GM12878 (cell line): ENCODE measurements at regions not wholly inside any gene's neighbourhood (a gene's known extent, or its start where the extent isn't known, plus 50 kb on each side); places are given as distances from the start of the nearest gene placed in this dataset.

Experiments used
- ATAC-seq: fragments of 200-7000 bp; cut with Tn5 transposase; 3 replicates; pipeline ENCODE4 v1.9.1; 2020; ENCODE audit warnings: mild to moderate bottlenecking, moderate library complexity
- BruUV-seq: library from RNA; stranded (reverse); fragments of 400-500 nt; replicated peaks from 2 replicates; lab custom pipeline; 2021; lab: Mats Ljungman, UMichigan
- CTCF ChIA-PET: fragments of 300-600 bp; sonication (Branson Sonifier 250); formaldehyde crosslinking; extraction: SDS; loops from one replicate; lab custom pipeline; 2021; ENCODE audit warnings: inconsistent platforms; lab: Yijun Ruan, JAX
- POLR2A ChIA-PET: fragments of 350-600 bp; formaldehyde crosslinking; extraction: SDS; loops from one replicate; lab custom pipeline; 2021; ENCODE audit warnings: inconsistent platforms; lab: Charles Lee
- RAD21 ChIA-PET: fragments of 300-600 bp; sonication (Branson Sonifier 250); formaldehyde crosslinking; loops from one replicate; lab custom pipeline; 2023; ENCODE audit warnings: antibody characterized with exemption; ENCODE audit not compliant: unreplicated experiment; lab: Charles Lee
- SMC1A ChIA-PET: fragments of 300-600 bp; sonication (Branson Sonifier 250); formaldehyde crosslinking; loops from one replicate; lab custom pipeline; 2023; ENCODE audit not compliant: unreplicated experiment, uncharacterized antibody; lab: Charles Lee
- DNase-seq: peaks from one replicate; pipeline ENCODE4 v3.0.0-alpha.2; 2011; ENCODE audit warnings: low read depth, low spot score
- FAIRE-seq: peaks from 3 replicates; lab custom pipeline; 2011; peaks lifted over from hg19 to GRCh38; lab: Jason Lieb, UNC
- H2AFZ ChIP-seq: 2 replicates; pipeline ENCODE4 v1.6.0; 2011; ENCODE audit warnings: low read depth, low read length, control low read depth; ENCODE audit not compliant: control insufficient read depth
- H3K27ac ChIP-seq: 2 replicates; pipeline ENCODE4 v1.5.1; 2011; ENCODE audit warnings: control low read depth; ENCODE audit not compliant: control insufficient read depth, insufficient read depth
- H3K27me3 ChIP-seq, 2 experiments: replicated peaks in 1 of 2; 2 replicates each; pipeline versions ENCODE4 v1.6.0 to v1.6.1; 2011; ENCODE audit warnings: low read length in 1 of 2; ENCODE audit not compliant: control insufficient read depth in 2 of 2, insufficient read depth in 2 of 2
- H3K36me3 ChIP-seq, 2 experiments: 2 replicates each; pipeline ENCODE4 v1.5.1; 2011; ENCODE audit warnings: low read length in 1 of 2; ENCODE audit not compliant: control insufficient read depth in 2 of 2, insufficient read depth in 2 of 2
- H3K4me1 ChIP-seq: 2 replicates; pipeline ENCODE4 v1.6.1; 2011; ENCODE audit warnings: mild to moderate bottlenecking, low read length, moderate library complexity, mixed read lengths; ENCODE audit not compliant: control insufficient read depth, insufficient read depth
- H3K4me2 ChIP-seq: 2 replicates; pipeline ENCODE4 v1.6.0; 2011; ENCODE audit warnings: control low read depth; ENCODE audit not compliant: control insufficient read depth, insufficient read depth
- H3K4me3 ChIP-seq: fragments of 200-600 bp; sonication (generic); 2 replicates; pipeline ENCODE4 v1.5.1; 2016
- H3K79me2 ChIP-seq: 2 replicates; pipeline ENCODE4 v1.6.0; 2011; ENCODE audit warnings: low read length; ENCODE audit not compliant: control insufficient read depth, insufficient read depth
- H3K9ac ChIP-seq: 2 replicates; pipeline ENCODE4 v1.8.0; 2011; ENCODE audit warnings: low read length, control low read depth, mixed read lengths; ENCODE audit not compliant: control insufficient read depth, insufficient read depth
- H3K9me3 ChIP-seq: replicated peaks from 3 replicates; pipeline ENCODE4 v1.5.1; 2011; ENCODE audit warnings: mild to moderate bottlenecking, low read length; ENCODE audit not compliant: control insufficient read depth, insufficient read depth
- H4K20me1 ChIP-seq: 2 replicates; pipeline ENCODE4 v1.6.0; 2011; ENCODE audit not compliant: control insufficient read depth, insufficient read depth
- BCL11A ChIP-seq: IDR thresholded peaks from 2 replicates; pipeline ENCODE4 v1.6.1; 2011; ENCODE audit warnings: low read depth, low read length
- BHLHE40 ChIP-seq, 2 experiments: fragments of 450-650 bp in 1 of 2; IDR thresholded peaks; 2 replicates each; pipeline ENCODE4 v1.6.1; 2011 to 2017; ENCODE audit warnings: low read depth in 2 of 2, borderline replicate concordance in 1 of 2, improper control_type of control experiment in 1 of 2, low read length in 1 of 2, mild to moderate bottlenecking in 1 of 2
- CEBPZ ChIP-seq: fragments of 150-350 bp; IDR thresholded peaks from 2 replicates; pipeline ENCODE4 v1.6.1; 2016; ENCODE audit warnings: low read depth, low read length
- ESRRA ChIP-seq: IDR thresholded peaks from 2 replicates; pipeline ENCODE4 v1.6.1; 2012; ENCODE audit warnings: mild to moderate bottlenecking, low read length, improper control_type of control experiment
- FOXK2 ChIP-seq: fragments of 450-650 bp; IDR thresholded peaks from 2 replicates; pipeline ENCODE4 v1.6.1; 2017; ENCODE audit warnings: mild to moderate bottlenecking, moderate library complexity
- FOXM1 ChIP-seq: IDR thresholded peaks from 2 replicates; pipeline ENCODE4 v1.6.1; 2012; ENCODE audit warnings: low read depth, mild to moderate bottlenecking, inconsistent platforms, low read length, moderate library complexity
- HCFC1 ChIP-seq: fragments of 150-350 bp; IDR thresholded peaks from 2 replicates; pipeline ENCODE4 v1.6.1; 2014; ENCODE audit warnings: low read length
- IKZF2 ChIP-seq, 2 experiments: fragments of 450-650 bp; IDR thresholded peaks; 2 replicates each; pipeline ENCODE4 v1.6.1; 2017; ENCODE audit warnings: mild to moderate bottlenecking in 2 of 2, moderate library complexity in 2 of 2
- IRF3 ChIP-seq: fragments of 450-650 bp; IDR thresholded peaks from 2 replicates; pipeline ENCODE4 v1.6.1; 2014; ENCODE audit warnings: mild to moderate bottlenecking
- JUNB ChIP-seq: IDR thresholded peaks from 2 replicates; pipeline ENCODE4 v1.6.1; 2016; ENCODE audit warnings: antibody characterized with exemption, mild to moderate bottlenecking
- JUND ChIP-seq: IDR thresholded peaks from 2 replicates; pipeline ENCODE4 v1.6.1; 2012; ENCODE audit warnings: low read depth, mild to moderate bottlenecking, low read length, improper control_type of control experiment, moderate library complexity
- KDM1A ChIP-seq: fragments of 200-600 bp; sonication (generic); IDR thresholded peaks from 2 replicates; pipeline ENCODE4 v1.6.1; 2016; ENCODE audit warnings: borderline replicate concordance
- MEF2A ChIP-seq: IDR thresholded peaks from 2 replicates; pipeline ENCODE4 v1.6.1; 2011; ENCODE audit warnings: low read depth, mild to moderate bottlenecking, low read length, moderate library complexity; ENCODE audit not compliant: insufficient read depth
- RAD51 ChIP-seq: fragments of 450-650 bp; IDR thresholded peaks from 2 replicates; pipeline ENCODE4 v1.6.1; 2016; ENCODE audit warnings: moderate library complexity, mild to moderate bottlenecking, inconsistent platforms
- RFX5 ChIP-seq: IDR thresholded peaks from 2 replicates; pipeline ENCODE4 v1.6.1; 2011; ENCODE audit warnings: low read depth, low read length, improper control_type of control experiment
- SPI1 ChIP-seq: IDR thresholded peaks from 2 replicates; pipeline ENCODE4 v1.6.1; 2011; ENCODE audit warnings: low read depth, mild to moderate bottlenecking, low read length, moderate library complexity, borderline replicate concordance; ENCODE audit not compliant: insufficient read depth
- TCF12 ChIP-seq: IDR thresholded peaks from 2 replicates; pipeline ENCODE4 v1.6.1; 2011; ENCODE audit warnings: low read depth, mild to moderate bottlenecking, low read length
- ZBTB33 ChIP-seq: fragments of 450-650 bp; IDR thresholded peaks from 2 replicates; pipeline ENCODE4 v1.6.1; 2017; ENCODE audit warnings: mild to moderate bottlenecking
- ZNF24 ChIP-seq: fragments of 450-650 bp; IDR thresholded peaks from 2 replicates; pipeline ENCODE4 v1.6.1; 2017; ENCODE audit warnings: antibody characterized with exemption, mild to moderate bottlenecking
- whole genome bisulfite sequencing: methylation state at CpG from one replicate; pipeline ENCODE4 v1.1.6; 2016; ENCODE audit warnings: low lambda C conversion rate; ENCODE audit not compliant: insufficient replicate concordance, insufficient coverage; ENCODE audit errors: missing lambda C conversion rate; 5-methylcytosine and 5-hydroxymethylcytosine counted together
- in situ Hi-C: fragments of 300-500 bp; cut with MboI; formaldehyde crosslinking; loops from 9 replicates; pipeline ENCODE4 v1.14.3; 2018; ENCODE audit warnings: mixed read lengths
- intact Hi-C: fragments of 100-400 bp; cut with micrococcal nuclease; formaldehyde crosslinking; loops from one replicate; pipeline ENCODE4 v1.14.2; 2022; ENCODE audit not compliant: unreplicated experiment

DNA sequence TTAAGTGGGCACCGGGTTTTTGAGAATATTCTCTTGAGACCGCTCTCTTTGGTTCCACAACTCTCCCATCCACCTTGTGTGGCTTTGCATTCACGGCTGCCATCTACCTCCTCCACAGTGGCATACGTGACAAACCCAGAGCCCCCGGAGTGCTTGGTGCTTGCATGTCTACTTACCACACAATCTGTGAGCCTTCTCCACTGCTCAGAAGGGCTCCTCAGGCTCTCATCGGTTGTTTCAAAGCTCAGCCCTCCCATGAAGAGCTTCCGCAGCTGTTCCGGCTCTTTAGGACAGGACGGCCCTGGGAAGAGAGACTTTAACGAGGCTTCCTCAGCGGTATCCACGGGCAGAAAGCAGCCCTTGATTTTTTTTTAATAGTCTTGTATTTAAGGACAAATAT lies 167.6 kb upstream of the ANK2 start:
- TF ChIP-seq ESRRA = no peak
- TF ChIP-seq RAD51 = no peak
- TF ChIP-seq HCFC1 = no peak
- no peak for TF ChIP-seq JUND
- TF ChIP-seq SPI1 = no peak
- no peak for TF ChIP-seq RFX5
- no peak for TF ChIP-seq MEF2A
- no peak for TF ChIP-seq BCL11A
- TF ChIP-seq FOXM1 = no peak
- TF ChIP-seq ZNF24 = no peak
- no peak for TF ChIP-seq JUNB
- no peak for TF ChIP-seq IRF3
- TF ChIP-seq TCF12 = no peak
- TF ChIP-seq FOXK2 = no peak
- TF ChIP-seq CEBPZ = no peak
- TF ChIP-seq IKZF2 (IDR thresholded peaks at IDR 0.05) = no peak
- TF ChIP-seq ZBTB33 = no peak
- TF ChIP-seq KDM1A = no peak
- TF ChIP-seq BHLHE40 (IDR thresholded peaks at IDR 0.05; ENCODE audit: borderline replicate concordance in 1 of 2, low read depth in 2 of 2, low read length in 1 of 2) = no peak
- no peak overlapping the region for H3K4me2 ChIP-seq
- ATAC-seq (no peak), FAIRE-seq (no peak), DNase-seq (no peak)
- POLR2A ChIA-PET = interaction anchor here (1.6 kb wide), 1 partner anchor 12 kb away, joined by 3 read pairs; no protein-coding TSS in a partner anchor
- in situ Hi-C loops = no loop called here
- H3K4me1 ChIP-seq = no peaks in the 10 kb centered on the region
- no TSS peak for BruUV-seq
- H3K36me3 ChIP-seq = no peaks in the 10 kb centered on the region
- WGBS = 57% methylated on average over 12 of the region's 12 CpGs
- SMC1A ChIA-PET = interaction anchor here (1.0 to 1.5 kb wide), 2 partner anchors 8 to 21 kb away, joined by 3 to 5 read pairs; no protein-coding TSS in a partner anchor
- no peak overlapping the region for H3K9ac ChIP-seq
- CTCF ChIA-PET = interaction anchor here (0.8 kb wide), 1 partner anchor 12 kb away, joined by 3 read pairs; no protein-coding TSS in a partner anchor
- H2AFZ ChIP-seq = no peak overlapping the region
- no peaks in the 10 kb centered on the region for H3K9me3 ChIP-seq
- no peak overlapping the region for H3K27ac ChIP-seq
- intact Hi-C loops = no loop called here
- no peaks in the 10 kb centered on the region for H3K27me3 ChIP-seq
- H3K79me2 ChIP-seq = no peaks in the 10 kb centered on the region
- no peaks in the 10 kb centered on the region for H4K20me1 ChIP-seq
- RAD21 ChIA-PET = no interaction called here
- no peak overlapping the region for H3K4me3 ChIP-seq
